ENCODE measurements at regions not wholly inside any gene's neighbourhood (a gene's known extent, or its start where the extent isn't known, plus 50 kb on each side); places are given as distances from the start of the nearest gene placed in this dataset.
"Not testable (repeated sequence)": the region's sequence is repeated elsewhere in the genome, so short reads cannot be mapped to it uniquely, and the experiment has no call there.

DNA sequence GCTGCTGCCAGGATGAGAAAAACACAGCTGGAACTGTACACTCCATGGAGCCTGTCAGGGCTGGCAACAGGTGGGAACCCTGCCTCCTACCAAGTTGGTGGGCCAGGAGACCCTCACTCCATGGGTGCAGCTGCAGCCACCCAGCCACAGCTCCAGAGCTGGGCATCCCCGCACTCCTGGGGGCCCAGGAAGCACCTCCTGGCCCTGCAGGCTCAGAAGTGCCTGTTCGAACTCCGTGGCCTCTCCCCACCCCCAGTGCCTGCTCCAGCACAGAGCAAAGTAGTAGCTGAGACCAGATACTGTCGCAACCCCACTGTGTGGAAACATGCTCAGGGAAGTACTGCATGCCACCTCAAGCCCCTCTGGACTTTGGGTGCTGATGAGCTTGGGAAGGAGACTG lies 564.0 kb upstream of the ACO1 start:
- DNase-seq (ENCODE audit: low spot score) = no peak

DNA sequence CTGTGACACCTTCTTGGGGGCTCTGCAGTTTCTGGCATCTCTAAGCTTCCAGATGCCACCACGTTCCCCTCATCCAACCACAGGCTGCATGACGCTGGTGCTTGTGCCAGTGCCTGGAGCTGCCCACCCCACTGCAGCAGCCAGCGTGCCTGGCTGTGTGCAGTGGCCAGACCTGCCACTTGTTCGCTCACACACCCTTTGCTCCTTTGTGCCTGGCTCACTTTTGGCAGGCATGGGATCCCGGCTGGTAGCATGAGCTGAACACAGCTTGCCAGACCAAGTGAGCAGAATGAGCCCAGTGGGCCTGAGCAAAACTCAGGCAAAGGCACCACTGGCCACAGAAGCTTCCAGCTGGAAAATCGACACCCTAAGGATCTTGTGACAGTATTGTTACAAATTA lies 562.9 kb upstream of the ACO1 start:
- no peak for DNase-seq (ENCODE audit: low spot score)

DNA sequence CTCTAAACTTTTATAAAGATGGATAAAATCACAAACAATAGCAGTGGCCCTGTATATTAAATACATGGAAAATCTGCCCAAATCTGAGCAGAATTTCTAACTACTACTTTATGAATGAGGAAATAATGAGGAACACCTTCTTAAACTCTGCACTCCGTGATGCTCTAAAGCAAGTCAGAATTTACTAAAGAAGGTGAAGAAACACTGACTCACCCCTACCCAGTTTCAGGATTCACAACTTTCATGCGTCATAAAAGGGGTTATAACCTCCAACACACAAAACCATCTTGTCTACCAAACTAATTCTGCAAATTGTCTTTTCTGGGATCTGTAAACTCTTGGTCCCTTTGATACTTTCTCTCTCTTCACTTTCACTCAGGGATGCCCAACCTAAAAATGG lies 561.1 kb upstream of the ACO1 start:
- no peak for DNase-seq (ENCODE audit: low spot score)

DNA sequence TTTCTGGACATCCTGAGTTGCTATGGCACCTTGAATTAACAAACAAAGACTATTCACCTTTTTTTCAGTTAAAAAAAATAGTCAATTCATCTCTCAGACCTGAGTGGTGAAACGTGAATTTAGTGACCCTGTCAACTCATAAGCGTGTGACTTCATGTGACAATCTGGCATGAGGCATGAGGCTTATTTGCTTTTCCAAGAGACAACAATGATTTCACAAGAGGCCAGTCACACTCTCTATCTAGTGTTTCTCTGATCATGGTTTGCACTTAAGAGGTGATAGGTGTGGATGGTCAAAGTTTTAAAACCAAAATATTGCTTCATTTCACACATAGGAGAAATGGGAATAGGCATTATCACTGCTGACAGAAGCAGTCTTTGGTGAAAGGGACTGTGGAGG lies 559.6 kb upstream of the ACO1 start:
- no peak for DNase-seq (ENCODE audit: low spot score)

DNA sequence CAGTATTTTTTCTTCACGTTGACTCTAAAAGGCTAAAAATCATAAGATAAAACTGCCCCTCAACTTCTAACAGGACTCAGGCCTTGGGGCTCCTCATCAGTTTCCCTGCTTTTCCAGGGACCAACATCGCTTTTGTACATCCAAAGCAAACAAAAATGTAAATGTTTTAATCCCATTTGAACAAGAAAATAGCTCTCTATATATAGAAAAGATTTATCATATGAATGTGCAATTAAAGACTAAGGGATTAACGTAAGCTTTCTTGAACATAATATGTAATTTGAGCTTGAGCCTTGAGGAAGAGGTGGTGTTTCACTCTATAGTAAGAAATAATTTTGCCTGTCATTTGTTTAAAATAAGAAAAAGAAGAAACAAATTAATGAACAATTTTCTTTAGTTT lies 547.2 kb upstream of the ACO1 start:
- no peak for DNase-seq (ENCODE audit: low spot score)

DNA sequence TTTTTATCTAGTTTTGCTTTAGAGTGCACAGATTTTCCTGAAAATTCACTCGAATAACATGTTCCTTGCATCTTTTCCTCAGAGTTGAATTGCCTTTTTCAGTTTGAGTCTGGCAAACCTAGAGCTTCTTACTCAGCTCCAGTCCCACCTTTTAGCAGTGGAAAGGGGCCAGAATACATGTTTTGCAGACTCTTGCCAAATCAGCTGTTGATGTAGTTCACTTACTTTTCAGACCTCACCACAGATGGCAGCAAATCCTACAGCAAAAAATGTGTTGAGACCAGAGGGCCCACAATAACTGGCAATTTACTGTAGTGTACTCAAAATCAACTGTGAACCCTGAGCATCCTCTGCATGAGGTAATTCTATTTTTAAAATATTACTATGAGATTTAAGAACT lies 545.2 kb upstream of the ACO1 start:
- DNase-seq (ENCODE audit: low spot score) = no peak

DNA sequence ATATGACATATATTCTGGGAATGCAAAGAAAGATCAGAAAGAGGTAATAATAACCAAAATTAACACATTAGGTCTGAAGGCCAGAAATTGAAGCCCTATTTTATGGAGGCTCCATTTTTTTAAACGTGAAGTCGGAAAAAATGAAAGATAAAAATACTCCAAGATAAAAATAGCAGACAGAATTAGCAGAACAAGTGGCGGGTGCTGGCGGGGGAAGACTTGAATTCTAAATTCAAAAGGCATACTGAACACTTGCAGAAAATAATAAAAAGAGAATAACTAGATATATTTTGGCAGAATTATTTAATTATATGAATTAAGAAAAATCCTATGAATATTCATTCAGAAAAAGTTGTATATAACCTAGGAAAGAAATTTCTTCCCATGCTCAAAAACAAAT lies 543.7 kb upstream of the ACO1 start:
- no peak for DNase-seq (ENCODE audit: low spot score)

DNA sequence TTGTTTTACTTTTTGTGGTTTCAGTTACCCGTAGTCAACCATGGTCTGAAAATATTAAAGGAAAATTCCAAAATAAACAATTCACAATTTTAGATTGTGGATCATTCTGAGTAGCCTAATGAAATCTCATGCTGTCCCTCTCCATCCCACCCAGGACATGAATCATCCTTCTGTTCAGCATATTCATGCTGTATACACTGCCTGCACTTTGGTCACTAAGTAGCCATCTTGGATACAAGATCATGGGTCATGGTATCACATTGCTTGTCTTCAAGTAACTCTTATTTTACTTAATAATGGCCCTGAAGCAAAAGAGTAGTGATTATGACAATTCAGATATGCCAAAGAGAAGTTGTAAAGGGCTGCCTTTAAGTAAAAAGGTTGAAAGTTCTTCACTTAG lies 536.5 kb upstream of the ACO1 start:
- no peak for DNase-seq (ENCODE audit: low spot score)

DNA sequence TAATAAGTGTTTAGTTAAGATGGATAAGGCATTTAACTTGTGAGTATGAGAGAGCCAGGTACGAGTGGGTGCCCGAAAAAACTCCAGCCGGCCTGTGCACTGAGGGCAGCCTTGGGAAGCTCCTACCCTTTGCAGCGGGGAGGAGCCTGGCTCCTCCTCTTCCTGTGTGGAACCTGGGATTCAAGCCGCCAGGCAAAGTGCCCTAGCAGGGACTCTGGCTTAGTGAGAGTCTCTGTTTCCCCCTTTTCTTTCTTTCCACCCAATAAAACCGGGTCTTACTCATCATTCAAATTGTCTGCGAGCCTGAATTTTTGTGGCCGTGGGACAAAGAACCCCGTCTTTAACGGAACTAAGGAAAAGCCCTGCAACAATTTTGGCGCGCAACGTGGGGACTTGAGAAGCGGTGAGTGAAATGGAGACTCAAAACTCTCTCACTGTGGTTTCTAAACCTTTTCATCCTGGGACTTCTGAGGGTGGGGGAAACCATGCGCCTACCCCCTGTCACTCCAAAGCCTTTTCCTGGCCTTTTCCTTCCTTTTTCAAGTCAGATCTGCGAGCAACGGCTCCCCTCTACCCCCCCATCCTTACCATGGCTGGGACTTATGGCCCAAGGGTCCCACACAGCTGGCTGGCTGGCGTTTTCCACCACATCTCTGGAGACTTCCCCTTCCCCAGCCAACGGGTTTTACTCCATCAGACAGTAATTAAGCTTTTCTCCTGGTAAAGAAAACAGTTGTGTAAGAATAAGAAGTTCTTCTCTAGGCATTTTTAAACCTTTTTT lies 535.7 kb upstream of the ACO1 start:
- DNase-seq (ENCODE audit: low spot score) = no peak

DNA sequence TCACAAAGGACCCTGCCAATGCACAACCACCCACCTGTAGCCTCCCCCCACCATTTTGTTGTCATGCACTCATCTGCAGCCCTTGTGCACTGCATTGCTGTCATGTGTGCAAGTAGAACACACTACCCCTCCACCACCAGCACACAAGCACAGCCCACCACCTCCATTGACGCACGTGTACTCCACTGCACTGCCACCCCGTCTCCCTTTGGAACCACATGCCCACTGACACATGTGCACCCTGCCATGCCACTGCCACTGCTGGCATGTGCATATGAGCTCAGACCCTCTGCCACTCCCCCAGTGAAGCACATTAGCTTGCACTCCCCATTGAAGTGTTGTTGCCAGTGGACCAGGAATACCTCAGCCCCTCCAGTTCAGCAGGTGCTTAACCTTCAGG lies 530.3 kb upstream of the ACO1 start:
- no peak for DNase-seq (ENCODE audit: low spot score)

DNA sequence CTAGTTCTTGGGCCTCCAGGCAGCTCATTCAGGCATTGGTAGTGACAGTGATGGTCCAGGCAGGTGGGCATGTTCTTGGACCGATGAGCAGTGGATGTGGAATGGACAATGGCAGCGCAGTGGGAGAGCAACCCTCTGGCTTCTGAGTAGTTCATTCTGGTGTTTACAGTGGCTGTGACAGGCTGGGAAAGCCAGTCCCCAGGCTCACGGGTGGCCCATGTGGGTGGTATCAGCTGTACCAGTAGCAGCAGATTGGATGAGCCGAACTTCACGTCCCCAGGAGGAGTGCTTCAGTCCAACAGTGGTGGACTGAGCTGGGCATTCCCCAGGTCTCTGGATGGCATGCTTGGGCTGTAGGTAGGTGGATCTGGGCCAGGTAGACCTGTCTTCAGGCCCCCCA lies 515.6 kb upstream of the ACO1 start:
- no peak for DNase-seq (ENCODE audit: low spot score)

DNA sequence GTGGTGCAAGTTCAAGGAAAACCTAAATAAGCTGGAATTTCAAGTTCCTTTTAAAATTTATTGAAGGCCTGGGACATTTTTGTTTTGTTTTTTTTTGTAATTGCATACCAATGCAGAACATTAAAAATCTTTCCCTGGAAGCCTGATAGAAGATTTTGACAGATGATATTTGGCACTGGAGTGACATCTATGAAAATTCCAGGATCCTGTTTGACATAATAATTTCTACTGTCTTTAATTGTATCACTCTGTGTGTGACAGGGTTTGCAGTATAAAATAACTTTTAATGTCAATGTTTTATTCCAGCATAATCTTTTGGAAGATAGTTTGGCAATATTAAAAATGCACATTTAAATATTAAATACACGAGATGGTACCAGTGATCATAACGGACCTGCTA lies 514.2 kb upstream of the ACO1 start:
- DNase-seq (ENCODE audit: low spot score) = no peak

DNA sequence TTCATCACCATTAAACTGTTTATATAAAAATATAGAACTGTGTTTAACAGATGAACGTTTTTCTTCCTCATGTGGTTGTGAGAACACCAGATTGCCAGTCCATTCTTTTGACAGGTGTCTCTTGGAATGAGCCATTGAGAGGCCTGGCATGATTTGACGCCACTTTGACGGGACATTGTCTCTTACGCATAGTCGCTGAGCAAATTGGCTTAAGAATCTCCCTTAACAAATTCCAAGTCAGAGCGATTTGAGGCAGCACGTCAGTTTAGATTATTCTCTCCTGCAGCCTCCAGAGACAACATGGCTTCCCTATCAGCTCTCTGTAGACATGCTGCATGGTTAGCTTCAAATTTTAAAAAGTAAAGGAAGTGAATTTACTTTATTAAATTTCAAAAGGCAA lies 510.7 kb upstream of the ACO1 start:
- DNase-seq (ENCODE audit: low spot score) = no peak

DNA sequence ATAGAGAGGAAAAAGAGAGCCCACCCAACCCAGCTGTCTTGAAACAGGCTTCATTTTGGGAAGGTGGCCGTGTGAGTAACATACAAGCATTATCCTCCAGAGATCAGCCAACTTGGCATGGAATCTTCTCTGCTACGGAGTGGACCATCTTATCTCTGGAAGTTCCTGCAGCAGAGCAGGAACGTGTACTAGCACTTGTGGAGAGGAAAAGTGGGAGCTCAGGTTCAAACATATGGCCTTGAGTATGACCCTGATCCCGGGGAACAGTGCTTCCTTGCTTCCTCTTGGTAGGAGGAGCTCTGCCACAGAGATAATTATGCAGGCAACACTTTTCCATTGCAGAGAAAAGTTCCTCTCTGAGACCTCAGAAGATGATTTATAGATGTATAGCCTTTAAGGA lies 490.4 kb upstream of the ACO1 start:
- no peak for DNase-seq (ENCODE audit: low spot score)

DNA sequence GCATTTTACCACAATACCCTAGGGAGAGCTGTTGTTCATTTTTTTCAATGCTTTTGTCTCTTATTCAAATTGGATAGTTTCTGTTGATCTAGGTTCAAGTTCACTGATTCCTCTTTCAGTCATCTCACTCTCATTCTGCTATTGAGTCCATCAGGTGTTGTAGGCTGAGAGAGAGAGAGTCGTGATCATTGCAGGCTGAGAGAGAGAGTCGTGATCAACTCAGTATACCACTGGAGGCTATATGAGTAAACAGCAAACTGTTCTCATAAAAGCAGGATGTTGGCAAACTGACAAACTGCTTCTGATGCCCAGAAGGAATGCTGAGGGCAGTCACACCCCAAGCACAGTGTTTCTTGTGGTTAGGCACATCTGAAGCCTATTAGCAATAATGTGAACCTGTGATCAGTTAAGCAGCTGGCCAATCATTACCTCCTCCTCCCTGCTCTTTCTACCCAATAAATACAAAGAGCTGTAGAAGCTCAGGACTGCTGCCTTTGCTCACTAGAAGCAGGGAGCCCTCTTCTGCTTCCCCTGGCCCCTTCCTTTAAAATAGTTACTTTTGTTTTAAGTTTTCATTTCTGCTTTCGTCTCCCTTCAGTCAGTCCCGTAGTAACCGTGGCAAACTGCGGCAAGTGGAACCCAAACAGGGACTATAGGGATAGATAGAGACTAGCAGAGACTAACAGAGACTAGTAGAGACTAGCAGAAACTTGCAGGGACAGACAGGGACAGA lies 476.1 kb upstream of the ACO1 start:
- no peak for DNase-seq (ENCODE audit: low spot score)

DNA sequence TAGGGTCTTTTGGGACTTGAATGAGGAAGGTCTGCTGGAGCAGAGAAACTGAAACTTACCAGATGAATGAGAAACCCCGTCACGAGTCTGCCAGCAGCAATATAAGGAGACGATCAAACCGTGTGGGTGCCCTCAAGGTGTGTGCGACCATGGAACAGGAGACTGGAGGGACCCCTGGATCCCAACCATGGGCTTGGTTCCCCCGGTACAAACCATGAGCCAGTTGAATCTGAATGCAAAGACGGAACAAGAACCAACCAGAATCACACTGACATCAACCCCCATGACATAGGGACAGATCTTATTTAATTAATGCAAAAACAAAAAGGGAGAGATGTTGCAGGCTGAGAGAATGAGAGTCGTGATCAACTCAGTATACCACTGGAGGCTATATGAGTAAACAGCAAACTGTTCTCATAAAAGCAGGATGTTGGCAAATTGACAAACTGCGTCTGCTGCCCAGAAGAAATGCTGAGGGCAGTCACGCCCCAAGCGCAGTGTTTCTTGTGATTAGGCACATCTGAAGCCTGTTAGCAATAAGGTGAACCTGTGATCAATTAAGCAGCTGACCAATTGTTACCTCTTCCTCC lies 475.5 kb upstream of the ACO1 start:
- no peak for DNase-seq (ENCODE audit: low spot score)

DNA sequence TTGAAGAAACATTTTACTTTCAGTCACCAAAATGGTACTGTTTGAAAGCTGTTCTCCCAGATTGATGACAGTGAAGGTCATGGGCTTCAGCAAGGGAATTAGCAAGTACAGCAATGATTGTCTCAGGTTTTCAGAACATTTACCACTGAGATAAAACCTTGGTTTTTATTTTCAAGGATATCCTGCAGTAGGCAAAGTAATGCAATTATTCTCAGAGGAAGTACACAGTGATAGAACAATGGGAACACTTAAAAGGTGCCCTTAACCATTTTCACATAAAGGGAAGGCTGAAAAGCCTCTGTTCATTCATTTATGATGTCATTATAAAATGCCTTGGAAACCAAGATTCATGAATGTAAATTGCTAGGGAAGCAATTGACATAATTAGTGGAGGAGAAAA lies 471.8 kb upstream of the ACO1 start:
- no peak for DNase-seq (ENCODE audit: low spot score)

DNA sequence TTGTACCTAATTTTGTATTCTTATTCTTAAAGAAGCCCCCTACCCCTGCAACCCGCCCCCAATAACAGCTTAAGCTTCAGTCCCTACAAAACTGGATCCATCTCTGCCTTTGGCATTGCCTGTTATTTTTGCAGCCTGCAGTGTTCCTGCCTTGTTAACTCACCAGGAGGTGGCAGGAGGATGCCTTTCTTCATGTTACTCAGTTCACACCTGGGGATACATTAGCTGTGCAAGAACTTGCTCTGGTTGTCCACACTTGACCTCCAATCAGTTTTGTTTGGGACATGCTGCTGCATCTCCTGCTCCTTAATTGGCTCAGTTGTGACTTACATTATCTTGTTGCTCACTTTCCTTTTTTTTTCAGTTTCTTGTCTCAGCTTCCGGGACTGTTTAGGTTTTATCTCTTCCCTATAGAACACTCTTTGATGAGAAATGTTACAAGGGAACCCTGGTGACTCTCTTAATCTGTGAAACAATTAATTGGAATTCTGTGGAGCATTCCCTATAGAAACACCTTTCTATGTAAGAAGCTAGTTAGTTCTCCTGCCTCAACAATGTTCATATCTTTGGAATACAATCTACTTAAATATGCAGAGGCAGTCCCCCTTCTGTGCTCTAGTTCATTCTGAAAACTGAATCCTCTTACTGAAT lies 467.7 kb upstream of the ACO1 start:
- DNase-seq (ENCODE audit: low spot score) = no peak

DNA sequence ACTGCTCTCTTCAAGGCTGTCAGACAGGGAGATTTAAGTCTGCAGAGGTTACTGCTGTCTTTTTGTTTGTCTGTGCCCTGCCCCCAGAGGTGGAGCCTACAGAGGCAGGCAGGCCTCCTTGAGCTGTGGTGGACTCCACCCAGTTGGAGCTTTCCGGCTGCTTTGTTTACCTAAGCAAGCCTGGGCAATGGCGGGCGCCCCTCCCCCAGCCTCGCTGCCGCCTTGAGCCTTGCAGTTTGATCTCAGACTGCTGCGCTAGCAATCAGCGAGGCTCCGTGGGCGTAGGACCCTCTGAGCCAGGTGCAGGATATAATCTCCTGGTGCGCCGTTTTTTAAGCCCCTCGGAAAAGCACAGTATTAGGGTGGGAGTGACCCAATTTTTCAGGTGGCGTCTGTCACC lies 446.7 kb upstream of the ACO1 start:
- not testable (repeated sequence) for DNase-seq (ENCODE audit: low spot score)

DNA sequence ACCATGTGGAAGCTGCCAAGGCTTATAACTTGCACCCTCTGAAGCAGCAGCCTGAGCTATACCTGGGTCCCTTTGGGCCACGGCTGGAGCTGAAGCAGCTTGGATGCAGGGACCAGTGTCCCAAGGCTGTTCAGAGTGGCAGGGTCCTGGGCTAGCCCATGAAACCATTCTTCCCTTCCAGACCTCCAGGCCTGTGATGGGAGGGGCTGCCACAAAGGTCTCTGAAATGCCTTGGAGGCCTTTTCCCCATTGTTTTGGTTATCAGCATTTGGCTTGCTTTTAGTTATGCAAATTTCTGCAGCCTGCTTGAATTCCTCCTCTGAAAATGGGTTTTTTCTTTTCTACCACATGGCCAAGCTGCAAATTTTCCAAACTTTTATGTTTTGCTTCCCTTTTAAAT lies 433.7 kb upstream of the ACO1 start:
- DNase-seq (ENCODE audit: low spot score) = no peak

DNA sequence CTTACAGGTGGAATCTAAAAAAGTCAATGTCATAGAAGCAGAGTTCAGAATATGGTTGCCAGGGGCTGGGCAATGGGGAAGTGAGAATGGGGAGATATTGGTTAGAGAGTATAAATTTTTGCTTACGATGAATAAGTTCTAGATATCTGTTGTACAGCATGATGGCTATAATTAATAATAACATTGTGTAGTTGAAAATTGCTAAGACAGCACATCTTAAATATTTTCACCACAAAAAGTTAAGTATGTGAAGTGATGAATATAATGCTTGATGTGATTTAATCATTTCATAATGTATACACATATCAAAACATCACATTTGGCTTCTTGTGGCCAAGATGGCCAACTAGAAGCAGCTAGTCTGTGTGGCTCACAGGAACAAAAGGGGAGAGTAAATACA lies 425.9 kb upstream of the ACO1 start:
- DNase-seq (ENCODE audit: low spot score) = no peak

DNA sequence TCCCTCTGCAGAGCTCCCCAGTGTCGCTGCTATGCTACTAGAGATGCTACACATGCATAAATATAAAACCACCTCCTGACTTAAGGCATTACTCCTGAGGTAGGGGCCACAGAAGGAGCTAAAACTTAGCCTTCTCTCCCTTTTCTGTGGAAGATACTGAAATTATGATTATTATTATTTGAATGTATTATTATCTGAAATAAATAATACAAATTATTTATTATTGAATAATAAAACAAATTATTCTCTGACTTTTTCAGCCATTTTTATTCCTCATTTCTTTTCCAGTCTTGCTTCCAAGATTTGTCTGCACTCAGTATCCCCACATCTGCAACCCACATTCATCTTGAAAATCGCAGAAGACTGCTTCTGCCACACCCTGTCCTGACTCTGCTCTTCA lies 414.9 kb upstream of the ACO1 start:
- DNase-seq (ENCODE audit: low spot score) = no peak

DNA sequence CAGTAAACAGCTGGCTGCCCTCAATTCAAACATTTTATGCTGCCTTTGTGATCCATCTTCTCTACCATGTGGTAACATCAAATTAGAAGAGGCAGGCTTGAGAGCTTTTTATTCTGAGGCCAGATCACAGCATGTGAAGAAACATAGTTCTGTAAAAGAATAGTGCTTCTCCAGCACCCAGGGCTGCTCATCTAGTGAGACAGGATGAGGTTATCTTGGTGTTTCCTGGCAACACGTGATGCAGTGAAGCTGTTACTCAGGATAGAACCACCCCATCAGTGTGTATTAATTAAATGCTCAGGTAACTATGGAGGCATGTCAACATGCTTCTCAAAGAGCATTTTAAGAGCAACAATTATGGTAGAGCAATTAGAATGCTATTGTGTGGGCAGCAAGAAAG lies 400.5 kb upstream of the ACO1 start:
- no peak for DNase-seq (ENCODE audit: low spot score)

Data from AG08396 (cell line).